ENCODE measurements at regions not wholly inside any gene's neighbourhood (a gene's known extent, or its start where the extent isn't known, plus 50 kb on each side); places are given as distances from the start of the nearest gene placed in this dataset.

- H3K27ac ChIP-seq = no peak overlapping the region
- TF ChIP-seq CTCF (conservative IDR thresholded peaks at IDR 0.05; ENCODE audit: low read depth, low read length) = no peak
- no peaks in the 10 kb centered on the region for H3K27me3 ChIP-seq (ENCODE audit: insufficient read depth, low read depth)
- H2AFZ ChIP-seq (ENCODE audit: low read depth) = no peak overlapping the region
- no peak overlapping the region for H3K4me2 ChIP-seq
- H3K36me3 ChIP-seq (ENCODE audit: insufficient read depth) = no peaks in the 10 kb centered on the region
- no peaks in the 10 kb centered on the region for H3K79me2 ChIP-seq (ENCODE audit: insufficient read depth, low read depth)
- no peaks in the 10 kb centered on the region for H4K20me1 ChIP-seq (ENCODE audit: insufficient read depth)
- no peak overlapping the region for H3K9ac ChIP-seq
- H3K4me1 ChIP-seq (ENCODE audit: low read depth, poor library complexity, severe bottlenecking) = no peaks in the 10 kb centered on the region
- H3K4me3 ChIP-seq (IDR thresholded peaks at IDR 0.05; ENCODE audit: insufficient read depth, low read depth, low read length) = no peak overlapping the region
Observed at GRCh38 chr2:120914839-120915521, 179.3 kb downstream of the GLI2 start.

- TF ChIP-seq CTCF (conservative IDR thresholded peaks at IDR 0.05; ENCODE audit: low read depth, low read length) = no peak
- H3K27me3 ChIP-seq (ENCODE audit: insufficient read depth, low read depth) = no peaks in the 10 kb centered on the region
- H3K36me3 ChIP-seq (ENCODE audit: insufficient read depth) = no peaks in the 10 kb centered on the region
- H3K79me2 ChIP-seq (ENCODE audit: insufficient read depth, low read depth) = no peaks in the 10 kb centered on the region
- H3K4me1 ChIP-seq (ENCODE audit: low read depth, poor library complexity, severe bottlenecking) = no peaks in the 10 kb centered on the region
- no peak overlapping the region for H3K4me3 ChIP-seq (IDR thresholded peaks at IDR 0.05; ENCODE audit: insufficient read depth, low read depth, low read length)
- no peak overlapping the region for H3K27ac ChIP-seq
- H4K20me1 ChIP-seq (ENCODE audit: insufficient read depth) = no peaks in the 10 kb centered on the region
- H3K9ac ChIP-seq = no peak overlapping the region
- no peak overlapping the region for H2AFZ ChIP-seq (ENCODE audit: low read depth)
- no peak overlapping the region for H3K4me2 ChIP-seq
Observed at GRCh38 chr2:120915670-120916069, 180.0 kb downstream of the GLI2 start.

GRCh38 chr2:120916446-120916845, 180.8 kb downstream of the GLI2 start:
- no peaks in the 10 kb centered on the region for H3K36me3 ChIP-seq (ENCODE audit: insufficient read depth)
- H3K9ac ChIP-seq = no peak overlapping the region
- no peaks in the 10 kb centered on the region for H4K20me1 ChIP-seq (ENCODE audit: insufficient read depth)
- no peaks in the 10 kb centered on the region for H3K79me2 ChIP-seq (ENCODE audit: insufficient read depth, low read depth)
- no peak overlapping the region for H3K4me3 ChIP-seq (IDR thresholded peaks at IDR 0.05; ENCODE audit: insufficient read depth, low read depth, low read length)
- H3K4me1 ChIP-seq (ENCODE audit: low read depth, poor library complexity, severe bottlenecking) = no peaks in the 10 kb centered on the region
- no peaks in the 10 kb centered on the region for H3K27me3 ChIP-seq (ENCODE audit: insufficient read depth, low read depth)
- no peak overlapping the region for H2AFZ ChIP-seq (ENCODE audit: low read depth)
- H3K4me2 ChIP-seq = no peak overlapping the region
- H3K27ac ChIP-seq = no peak overlapping the region
- no peak for TF ChIP-seq CTCF (conservative IDR thresholded peaks at IDR 0.05; ENCODE audit: low read depth, low read length)

GRCh38 chr2:120917886-120918285, 182.2 kb downstream of the GLI2 start:
- H2AFZ ChIP-seq (ENCODE audit: low read depth) = no peak overlapping the region
- no peaks in the 10 kb centered on the region for H4K20me1 ChIP-seq (ENCODE audit: insufficient read depth)
- H3K9ac ChIP-seq = no peak overlapping the region
- no peaks in the 10 kb centered on the region for H3K79me2 ChIP-seq (ENCODE audit: insufficient read depth, low read depth)
- H3K27ac ChIP-seq = no peak overlapping the region
- no peak for TF ChIP-seq CTCF (conservative IDR thresholded peaks at IDR 0.05; ENCODE audit: low read depth, low read length)
- no peak overlapping the region for H3K4me2 ChIP-seq
- no peaks in the 10 kb centered on the region for H3K27me3 ChIP-seq (ENCODE audit: insufficient read depth, low read depth)
- H3K36me3 ChIP-seq (ENCODE audit: insufficient read depth) = no peaks in the 10 kb centered on the region
- H3K4me3 ChIP-seq (IDR thresholded peaks at IDR 0.05; ENCODE audit: insufficient read depth, low read depth, low read length) = no peak overlapping the region
- H3K4me1 ChIP-seq (ENCODE audit: low read depth, poor library complexity, severe bottlenecking) = no peaks in the 10 kb centered on the region

Data from KMS-11 (cell line).